ENCODE measurements at regions not wholly inside any gene's neighbourhood (a gene's known extent, or its start where the extent isn't known, plus 50 kb on each side); places are given as distances from the start of the nearest gene placed in this dataset.

- no peak overlapping the region for H2BK20ac ChIP-seq (ENCODE audit: low read length)
- H4K91ac ChIP-seq (replicated peaks; ENCODE audit: insufficient read length, low read length) = no peak overlapping the region
- no peak overlapping the region for H2BK15ac ChIP-seq (ENCODE audit: low read length)
- no peaks in the 10 kb centered on the region for H3K27me3 ChIP-seq (replicated peaks in 1 of 4; ENCODE audit: control insufficient read depth in 3 of 4, extremely low read depth in 1 of 4, insufficient read depth in 3 of 4, low read length in 3 of 4)
- H3K27ac ChIP-seq (ENCODE audit: low read depth, low read length) = no peak overlapping the region
- no peaks in the 10 kb centered on the region for H3K4me1 ChIP-seq (replicated peaks in 1 of 4; ENCODE audit: control insufficient read depth in 3 of 4, insufficient read depth in 4 of 4, low read length in 3 of 4)
- WGBS, 2 experiments (ENCODE audit: extremely low coverage in 1 of 2, insufficient coverage in 1 of 2, insufficient read length in 1 of 2, insufficient replicate concordance in 2 of 2, low coverage in 1 of 2, low lambda C conversion rate in 2 of 2, missing lambda C conversion rate in 1 of 2) = 93% methylated on average over 4 of the region's 4 CpGs; no CpG with 5 or more reads in 1 of the 2 experiments
- H3K4me2 ChIP-seq (ENCODE audit: insufficient read depth in 1 of 2, low read depth in 2 of 2, low read length in 2 of 2) = no peak overlapping the region
- H4K5ac ChIP-seq (ENCODE audit: insufficient read length, low read depth, low read length) = no peak overlapping the region
- TF ChIP-seq EP300 (IDR thresholded peaks at IDR 0.05; ENCODE audit: borderline replicate concordance in 1 of 2, low read depth in 2 of 2, low read length in 2 of 2) (no peak), BACH1 (IDR thresholded peaks at IDR 0.05; ENCODE audit: low read length) (no peak), JUN (IDR thresholded peaks at IDR 0.05; ENCODE audit: low read depth, low read length) (no peak), SIX5 (IDR thresholded peaks at IDR 0.05; ENCODE audit: low read depth, low read length) (no peak)
- ChIA-PET CTCF (ENCODE audit: partially characterized antibody) (interaction anchor here (0.9 to 1.0 kb wide), 2 partner anchors 20 to 46 kb away, joined by 3 to 4 read pairs; no protein-coding TSS in a partner anchor), POLR2A (ENCODE audit: partially characterized antibody) (no interaction called here)
- no peak overlapping the region for H2AK5ac ChIP-seq (ENCODE audit: low read depth, low read length)
- H3K79me1 ChIP-seq (ENCODE audit: low read depth, low read length) = no peaks in the 10 kb centered on the region
- H3K18ac ChIP-seq (ENCODE audit: extremely low read depth, low read length) = no peak overlapping the region
- H2BK5ac ChIP-seq (ENCODE audit: low read depth, low read length) = no peak overlapping the region
- no peak for DNase-seq (ENCODE audit: low read depth in 1 of 2, low spot score in 2 of 2)
- no peaks in the 10 kb centered on the region for H4K20me1 ChIP-seq (replicated peaks in 1 of 2; ENCODE audit: control insufficient read depth in 1 of 2, insufficient read depth in 2 of 2, low read length in 2 of 2)
- no peaks in the 10 kb centered on the region for H3K23me2 ChIP-seq (ENCODE audit: low read depth, low read length)
- H2BK120ac ChIP-seq (replicated peaks; ENCODE audit: low read depth, low read length) = no peak overlapping the region
- no peak overlapping the region for H3K23ac ChIP-seq (ENCODE audit: insufficient read length)
- no peaks in the 10 kb centered on the region for H3K9me3 ChIP-seq (ENCODE audit: insufficient read depth in 2 of 2, low read depth in 1 of 2, low read length in 1 of 2)
- no peak overlapping the region for H4K8ac ChIP-seq (ENCODE audit: extremely low read depth, insufficient read depth, low read length)
- H3K4ac ChIP-seq (replicated peaks; ENCODE audit: insufficient read length, low read depth, low read length) = no peak overlapping the region
- no peak overlapping the region for H3K9ac ChIP-seq (replicated peaks in 1 of 4; ENCODE audit: extremely low read depth in 1 of 4, low read depth in 3 of 4, low read length in 3 of 4)
- H3K56ac ChIP-seq (replicated peaks; ENCODE audit: insufficient read length, low read depth, low read length) = no peak overlapping the region
- no peaks in the 10 kb centered on the region for H3K36me3 ChIP-seq (ENCODE audit: control insufficient read depth in 2 of 4, insufficient read depth in 4 of 4, low read length in 3 of 4)
- H2AFZ ChIP-seq (ENCODE audit: low read length) = no peak overlapping the region
- H3K4me3 ChIP-seq (ENCODE audit: extremely low read depth in 1 of 4, insufficient read depth in 2 of 4, low read depth in 3 of 4, low read length in 4 of 4) = no peak overlapping the region
- no peak for FAIRE-seq
- no peak overlapping the region for H3K14ac ChIP-seq (ENCODE audit: insufficient read length)
- H2BK12ac ChIP-seq (ENCODE audit: low read depth, low read length) = no peak overlapping the region
- H3K79me2 ChIP-seq (ENCODE audit: control insufficient read depth in 1 of 2, insufficient read depth in 2 of 2, low read length in 2 of 2) = no peaks in the 10 kb centered on the region
Observed at GRCh38 chr20:40925829-40926510, 102.7 kb upstream of the TOP1 start.
